ENCODE measurements at regions not wholly inside any gene's neighbourhood (a gene's known extent, or its start where the extent isn't known, plus 50 kb on each side); places are given as distances from the start of the nearest gene placed in this dataset.
"Not testable (repeated sequence)": the region's sequence is repeated elsewhere in the genome, so short reads cannot be mapped to it uniquely, and the experiment has no call there.

DNA sequence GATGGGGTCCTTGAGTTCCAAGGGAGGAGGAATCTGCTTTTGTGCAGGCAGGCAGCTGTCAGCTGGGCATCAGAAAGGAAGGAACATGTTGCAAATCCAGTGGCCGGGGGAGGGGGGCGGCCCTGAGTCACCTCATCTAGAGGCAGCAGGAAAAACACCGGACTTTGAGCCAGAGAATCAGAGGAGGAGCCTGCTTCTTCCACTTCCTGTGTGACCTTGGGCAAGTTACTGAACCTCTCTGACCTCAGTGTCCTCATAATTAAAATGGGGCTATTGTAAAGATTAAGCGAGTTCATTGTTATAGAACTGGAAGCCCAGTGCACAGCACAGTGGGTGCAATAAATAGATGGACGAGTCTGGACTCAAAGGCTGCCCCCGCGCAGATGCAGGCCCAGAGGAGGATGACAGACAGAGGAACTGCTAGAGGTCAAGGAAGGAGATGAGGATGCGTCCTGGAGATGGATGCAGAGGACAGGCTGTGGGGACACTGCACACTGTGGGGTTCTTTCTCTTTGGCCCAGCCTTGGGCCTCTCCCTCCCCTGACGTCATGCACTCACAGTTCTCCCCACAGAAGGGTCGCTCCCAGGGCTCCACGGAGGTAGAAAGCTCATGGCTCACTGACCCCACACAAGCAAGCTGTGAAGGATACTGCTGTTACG is 714.3 kb downstream of the MATN1 start:
- DNase-seq = no peak

DNA sequence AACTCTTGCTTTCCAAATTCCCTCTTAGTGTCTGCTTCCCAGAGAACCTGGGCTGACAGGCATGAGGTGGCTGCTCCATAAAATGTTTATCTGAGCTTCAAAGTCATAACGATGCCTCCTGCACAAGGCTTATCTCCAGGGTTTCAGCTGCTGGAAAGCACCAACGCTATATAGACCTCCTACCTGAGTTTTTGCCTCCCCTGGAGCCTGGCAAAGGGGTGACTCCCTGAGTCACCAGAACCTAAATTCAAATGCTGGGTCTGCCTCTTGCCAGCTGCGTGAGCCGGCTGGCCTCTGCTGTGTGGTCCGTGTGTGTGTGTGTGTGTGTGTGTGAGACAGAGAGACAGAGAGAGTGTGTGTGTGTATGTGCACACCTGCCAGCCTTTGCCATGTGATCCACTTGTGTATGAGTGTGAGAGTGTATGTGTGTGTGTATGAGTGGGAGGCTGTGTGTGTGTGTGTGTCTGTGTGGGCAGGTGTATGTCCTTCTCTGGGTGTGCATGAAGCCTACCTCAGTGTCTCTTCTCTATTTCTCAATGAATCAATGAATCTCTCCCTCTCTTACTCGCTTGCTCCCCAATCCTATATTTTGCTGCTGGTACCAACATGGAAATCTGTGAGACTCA is 714.9 kb downstream of the MATN1 start:
- no peak for DNase-seq

DNA sequence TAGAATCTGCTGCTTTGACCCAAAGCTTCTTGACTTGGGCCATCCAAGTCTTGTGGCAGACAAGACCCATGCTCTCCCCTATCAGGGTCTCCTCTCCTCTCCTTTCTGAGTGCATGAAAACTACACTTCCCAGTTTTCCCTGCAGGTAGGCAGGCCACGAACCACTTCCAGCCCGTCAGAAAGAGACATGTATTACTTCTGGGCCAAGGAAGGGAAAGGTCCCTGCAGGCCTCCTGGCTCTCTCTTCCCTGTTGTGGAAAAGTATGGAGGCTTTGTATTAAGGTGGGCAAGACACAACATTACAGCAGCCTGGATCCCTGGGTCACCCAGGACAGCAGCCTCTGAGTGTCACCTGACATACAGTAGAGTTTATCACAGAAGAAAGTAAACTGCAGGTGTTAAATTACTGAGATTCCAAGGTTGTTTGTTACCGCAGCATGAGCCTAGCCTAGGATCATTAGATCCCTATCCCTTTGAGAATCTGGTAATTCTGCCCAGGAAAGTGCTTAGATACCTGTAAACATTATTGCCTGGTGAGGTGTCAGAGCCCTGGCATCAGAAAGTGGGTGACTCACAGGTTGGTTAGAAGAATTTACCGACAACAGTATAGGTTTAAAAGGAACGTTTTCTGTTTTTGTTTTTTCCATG is 717.3 kb downstream of the MATN1 start:
- DNase-seq = no peak

DNA sequence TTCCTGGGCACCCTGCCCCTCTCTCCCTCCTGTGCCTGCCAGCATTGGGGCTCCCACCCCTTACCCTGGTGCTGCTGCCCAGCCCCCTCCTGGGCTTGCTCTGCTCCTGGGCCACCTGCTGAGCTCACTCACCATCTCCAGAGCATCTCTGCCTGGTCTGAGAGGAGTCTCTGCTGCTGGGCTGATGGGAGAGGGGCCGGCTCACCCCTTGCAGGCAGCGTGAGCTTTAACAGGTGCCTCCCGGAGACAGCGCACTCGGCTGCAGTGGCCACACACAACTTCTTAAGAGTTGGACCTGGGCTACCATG is 721.7 kb downstream of the MATN1 start:
- no peak for DNase-seq

DNA sequence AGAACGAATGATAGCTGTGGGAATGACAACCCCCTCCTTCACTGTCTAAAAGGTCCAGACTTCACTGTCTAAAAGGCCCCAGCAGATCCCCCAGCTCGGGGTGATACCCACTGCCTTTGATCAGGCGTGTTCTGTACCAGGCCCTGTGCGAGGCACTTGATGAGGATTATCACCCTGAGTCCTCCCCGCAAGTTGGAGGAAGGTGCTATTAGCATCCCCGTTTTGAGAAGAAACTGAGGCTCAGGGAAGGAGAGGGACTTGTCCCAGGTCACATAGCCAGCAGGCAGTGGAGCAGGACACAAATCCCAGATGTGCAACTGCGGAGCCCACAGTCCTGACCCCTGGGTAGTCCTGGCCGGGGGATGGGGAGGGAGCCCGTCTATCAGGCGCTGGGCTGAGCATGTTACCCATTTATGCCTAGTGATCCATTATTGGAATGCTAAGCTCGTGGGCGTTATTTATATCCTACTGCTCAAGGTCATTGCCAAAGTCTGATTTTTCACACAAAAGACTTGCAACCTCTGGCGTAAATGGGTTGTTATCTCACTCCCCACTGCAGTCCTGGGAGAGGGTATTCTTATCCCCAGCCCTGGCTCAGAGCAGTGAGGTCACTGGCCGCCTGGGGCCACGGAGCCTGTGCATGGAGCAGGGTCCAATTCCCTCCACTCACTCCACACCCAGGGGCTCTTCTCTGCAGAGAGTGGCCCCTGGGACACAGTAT is 722.2 kb downstream of the MATN1 start:
- DNase-seq = no peak

DNA sequence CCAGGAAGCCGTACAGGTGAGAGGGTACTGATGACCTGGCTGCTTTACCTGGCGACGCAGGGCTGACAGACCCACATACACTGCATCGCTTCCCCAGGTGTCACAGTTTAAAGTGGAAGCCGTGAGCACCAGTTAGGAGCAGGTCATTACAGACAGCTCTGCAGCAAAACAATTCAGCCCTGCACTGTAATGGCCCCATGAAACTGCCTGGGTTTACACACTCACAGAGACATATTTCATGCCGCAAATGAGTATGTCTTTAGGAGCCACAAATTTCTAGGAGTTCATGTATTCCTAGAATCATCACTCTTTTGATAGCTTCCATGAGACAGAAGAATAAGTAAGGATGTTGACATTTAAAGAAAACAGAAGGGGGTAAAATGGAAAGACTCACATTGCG is 723.1 kb downstream of the MATN1 start:
- DNase-seq = no peak

DNA sequence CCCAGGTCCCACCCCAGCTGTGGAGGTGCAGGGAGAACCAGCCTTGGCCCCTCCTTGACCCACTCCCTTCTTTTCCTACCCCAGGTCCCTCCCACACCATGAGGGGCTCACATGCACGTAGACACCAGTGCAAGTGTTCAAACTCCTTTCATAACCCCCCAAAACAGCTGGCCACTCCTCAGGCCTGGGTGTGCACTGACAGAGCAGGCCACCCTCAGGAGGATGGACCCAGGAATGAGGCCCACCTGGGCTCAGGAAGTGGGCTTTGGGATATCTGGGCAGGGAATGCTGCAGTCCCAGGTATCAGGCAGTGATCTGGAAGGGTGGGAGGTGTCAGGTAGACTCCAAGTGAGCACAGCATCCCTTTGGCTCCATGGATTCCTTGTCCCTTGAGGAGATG is 723.8 kb downstream of the MATN1 start:
- DNase-seq = no peak

DNA sequence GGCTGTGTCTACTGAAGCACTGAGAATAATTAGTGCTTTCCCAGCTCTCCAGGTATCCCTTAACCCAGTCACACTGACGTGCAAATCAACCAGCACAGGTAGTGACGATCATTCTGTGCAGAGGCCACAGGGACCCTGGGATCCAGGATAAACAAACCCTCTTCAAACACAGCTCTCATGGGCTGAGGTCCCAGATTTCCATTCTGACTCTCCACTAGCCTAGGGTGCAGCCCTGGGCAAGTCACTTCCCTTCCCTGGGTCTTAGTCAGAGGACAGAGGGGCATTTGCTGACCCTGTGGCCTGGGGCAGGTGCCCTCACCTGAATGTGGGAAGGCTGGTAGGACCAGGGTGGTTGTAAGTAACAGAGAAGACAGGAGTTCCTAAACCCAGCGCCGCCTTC is 724.7 kb downstream of the MATN1 start:
- no peak for DNase-seq

DNA sequence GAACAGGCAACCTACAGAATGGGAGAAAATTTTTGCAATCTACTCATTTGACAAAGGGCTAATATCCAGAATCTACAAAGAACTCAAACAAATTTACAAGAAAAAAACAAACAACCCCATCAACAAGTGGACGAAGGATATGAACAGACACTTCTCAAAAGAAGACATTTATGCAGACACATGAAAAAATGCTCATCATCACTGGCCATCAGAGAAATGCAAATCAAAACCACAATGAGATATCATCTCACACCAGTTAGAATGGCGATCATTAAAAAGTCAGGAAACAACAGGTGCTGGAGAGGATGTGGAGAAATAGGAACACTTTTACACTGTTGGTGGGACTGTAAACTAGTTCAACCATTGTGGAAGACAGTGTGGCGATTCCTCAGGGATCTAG is 725.6 kb downstream of the MATN1 start:
- not testable (repeated sequence) for DNase-seq

DNA sequence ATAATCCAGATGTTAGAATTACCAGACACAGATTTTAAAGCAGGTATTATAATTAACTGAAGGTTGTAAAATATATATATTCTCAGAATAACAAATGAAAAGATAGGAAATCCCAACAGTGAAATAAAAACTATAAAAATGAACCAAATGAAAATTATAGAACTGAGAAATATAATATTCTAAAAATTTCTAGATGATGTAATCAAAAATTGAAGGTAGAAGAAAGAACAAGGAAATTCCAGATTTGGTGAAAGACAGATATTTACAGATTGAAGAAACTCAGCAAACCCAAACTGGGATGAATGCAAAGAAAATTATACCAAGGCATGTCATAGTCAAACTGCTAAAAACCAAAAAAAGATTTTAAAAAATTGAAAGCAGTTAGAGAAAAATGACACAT is 729.4 kb downstream of the MATN1 start:
- DNase-seq = no peak

DNA sequence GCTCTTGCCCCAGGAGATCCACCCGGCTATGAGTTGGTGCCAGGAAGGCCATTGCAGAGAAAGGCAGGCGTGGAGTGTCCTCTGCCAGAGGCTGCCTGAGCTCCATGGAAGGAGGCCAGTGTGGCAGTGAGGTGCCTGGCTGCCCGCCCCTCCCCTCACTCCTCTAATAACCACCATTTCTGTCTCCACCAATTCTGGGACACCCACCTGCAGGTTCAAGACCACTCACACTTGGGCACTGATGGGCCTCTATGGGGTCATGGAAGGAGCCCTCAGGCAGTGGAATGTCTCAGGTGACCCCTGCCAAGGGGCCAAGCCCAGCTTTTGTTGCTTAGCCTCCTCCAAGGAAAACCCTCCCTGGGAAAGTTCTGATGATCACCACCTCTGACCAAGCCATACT is 731.6 kb downstream of the MATN1 start:
- DNase-seq = no peak

DNA sequence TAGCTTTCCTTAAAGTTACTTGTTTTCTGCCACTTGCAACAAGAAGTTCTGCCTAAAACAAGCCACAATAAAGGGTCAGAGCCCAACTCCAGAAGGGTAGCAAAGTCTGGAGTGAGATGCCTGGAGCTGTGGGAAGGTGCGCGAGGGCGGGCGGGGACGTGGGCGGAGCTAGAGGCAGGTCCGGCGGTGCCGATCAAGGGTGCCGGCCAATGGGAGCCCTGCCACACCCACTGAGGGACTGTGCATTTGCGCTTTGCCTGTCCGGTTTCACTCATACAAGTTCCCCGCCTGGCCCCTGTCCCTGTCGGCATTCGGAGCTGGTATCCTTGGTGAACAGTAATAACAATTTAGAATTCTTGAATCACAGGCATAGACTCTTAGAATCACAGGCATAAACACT is 732.4 kb downstream of the MATN1 start:
- DNase-seq = no peak

DNA sequence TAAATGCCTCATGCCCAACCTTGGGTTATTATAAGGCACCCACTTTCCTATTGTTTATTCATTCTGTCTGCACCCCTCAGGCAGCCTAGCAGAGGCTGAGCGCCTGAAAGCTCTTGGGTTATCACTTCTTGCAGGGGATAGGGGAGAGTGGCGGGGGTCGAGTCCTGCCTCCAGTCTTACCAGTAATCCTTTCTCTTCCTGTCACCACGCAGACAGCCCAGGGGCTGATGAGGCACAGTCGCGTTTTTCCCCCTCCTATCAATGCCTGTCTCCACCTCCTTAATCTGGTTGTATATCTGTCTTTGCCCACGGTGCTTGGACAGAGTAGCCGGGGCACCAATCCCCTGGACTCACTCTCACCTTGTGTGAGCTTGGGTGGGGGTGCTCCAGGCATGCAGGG is 733.1 kb downstream of the MATN1 start:
- DNase-seq = no peak

DNA sequence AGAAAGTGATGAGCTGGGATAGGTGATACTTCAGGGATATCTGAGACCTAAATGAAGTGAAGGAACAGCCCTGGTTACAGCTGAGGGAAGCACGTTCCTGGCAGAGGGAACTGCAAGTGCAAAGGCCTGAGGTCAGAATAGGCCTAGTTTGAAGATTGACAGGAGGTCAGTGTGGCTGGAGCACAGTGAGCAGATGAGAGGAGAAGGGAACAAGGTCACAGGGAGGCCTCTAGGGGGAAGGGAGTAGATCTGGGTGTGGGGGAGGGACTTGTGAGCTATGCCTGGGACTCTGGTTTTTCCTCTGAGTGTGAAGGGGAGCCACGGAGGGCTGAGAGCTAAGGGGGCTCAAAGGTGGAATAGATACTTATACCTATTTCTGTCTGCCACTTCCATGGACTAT is 736.4 kb downstream of the MATN1 start:
- no peak for DNase-seq

DNA sequence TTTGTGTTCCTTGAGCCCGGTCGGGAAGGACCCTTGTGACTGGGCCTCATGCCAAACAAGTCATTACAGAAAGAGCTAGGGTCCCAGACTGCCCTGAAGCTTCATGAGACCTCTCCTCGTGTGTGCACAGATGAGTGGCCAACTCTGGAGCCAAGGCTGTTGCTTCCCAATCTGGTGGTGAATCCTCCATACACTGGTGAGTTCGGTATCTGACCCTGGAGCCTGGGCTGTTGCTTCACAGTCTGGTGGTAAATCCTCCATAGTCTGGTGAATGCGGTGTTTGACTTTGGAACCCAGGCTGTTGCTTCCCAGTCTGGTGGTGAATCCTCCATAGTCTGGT is 737.8 kb downstream of the MATN1 start:
- DNase-seq = no peak

DNA sequence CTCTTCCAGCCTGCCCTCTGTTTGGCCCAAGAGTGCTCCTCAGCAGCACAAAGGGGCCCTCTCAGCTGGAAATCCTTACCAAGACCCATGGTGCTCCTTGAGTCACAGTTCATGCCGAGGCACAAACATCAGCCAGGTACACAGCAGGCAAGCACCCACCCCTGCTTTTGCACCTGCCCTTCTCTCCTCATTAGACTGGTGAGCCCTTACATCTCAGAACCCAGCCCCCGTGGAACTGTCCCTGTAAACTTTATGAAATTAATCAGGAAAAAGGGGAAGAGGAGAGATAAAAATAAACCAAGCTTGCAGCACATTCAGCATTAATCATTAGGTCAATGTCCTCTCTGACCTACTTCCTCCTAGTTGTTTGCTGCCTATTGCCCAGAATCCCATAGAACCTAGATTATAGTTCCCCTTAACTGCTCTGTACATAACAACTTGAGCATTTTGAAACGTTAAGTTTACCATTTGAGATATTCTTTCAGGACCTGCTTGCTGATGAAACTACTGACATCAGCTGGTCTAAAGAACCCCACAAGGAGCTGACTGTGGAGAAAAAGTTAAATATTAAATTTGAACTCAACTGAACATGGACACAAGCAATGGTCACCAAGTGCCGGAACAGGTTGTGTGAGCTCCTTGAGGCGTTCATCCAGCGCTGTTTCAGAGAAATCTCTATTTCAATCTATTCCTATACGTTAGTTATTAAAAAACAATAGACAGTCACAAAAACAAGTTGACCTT is 738.4 kb downstream of the MATN1 start:
- DNase-seq = no peak

DNA sequence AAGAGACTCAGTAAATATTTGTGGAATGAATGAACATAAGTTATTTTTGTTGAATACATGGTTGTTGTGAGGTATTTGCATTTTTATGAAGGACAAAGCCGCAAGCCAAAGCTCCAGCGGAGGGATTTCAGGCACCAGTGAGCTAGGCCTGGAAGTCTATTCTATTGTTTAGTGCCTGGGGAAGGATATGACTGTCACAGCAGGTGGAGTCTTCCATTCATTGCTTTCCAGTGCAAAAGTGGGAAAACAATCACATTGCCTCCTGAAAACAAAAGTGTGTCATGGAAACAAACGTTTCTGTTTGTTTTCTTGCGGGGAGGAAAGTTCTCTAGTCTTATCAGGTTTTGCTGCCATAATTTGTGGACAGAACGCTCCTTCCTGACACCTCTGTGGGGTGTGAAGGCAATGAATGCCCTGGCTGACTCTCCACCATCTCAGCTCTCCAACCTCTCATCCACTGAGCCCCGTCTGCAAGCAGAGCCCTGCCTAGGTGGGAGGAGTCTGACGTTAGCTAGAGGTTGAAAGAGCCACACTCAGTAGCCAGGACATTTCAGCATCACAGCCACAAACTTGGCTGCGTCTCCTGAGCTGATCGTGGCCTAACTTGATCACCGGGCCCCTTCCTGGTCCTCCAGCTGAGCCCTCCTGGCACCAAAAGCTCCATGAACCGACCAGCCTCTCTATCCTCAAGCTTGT is 739.1 kb downstream of the MATN1 start:
- DNase-seq = no peak

DNA sequence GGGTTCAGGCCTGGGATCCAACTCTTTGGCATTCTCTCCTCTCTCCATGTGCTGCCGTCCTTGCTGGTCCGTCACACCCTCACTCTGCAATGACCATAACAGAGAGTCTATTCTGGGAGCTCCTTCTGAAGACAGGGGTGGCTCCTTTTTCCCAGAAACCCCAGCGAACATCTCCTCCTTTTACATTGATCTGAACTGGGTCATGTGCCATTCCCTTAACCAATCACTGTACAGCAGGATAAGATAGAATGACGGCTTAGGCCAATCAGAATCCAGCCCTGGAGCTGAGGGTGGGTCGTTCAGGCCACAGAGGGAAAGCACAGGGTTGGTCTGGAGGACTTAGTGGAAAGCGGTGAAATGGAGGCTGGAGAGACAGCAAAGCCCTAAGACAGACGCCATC is 740.1 kb downstream of the MATN1 start:
- no peak for DNase-seq

DNA sequence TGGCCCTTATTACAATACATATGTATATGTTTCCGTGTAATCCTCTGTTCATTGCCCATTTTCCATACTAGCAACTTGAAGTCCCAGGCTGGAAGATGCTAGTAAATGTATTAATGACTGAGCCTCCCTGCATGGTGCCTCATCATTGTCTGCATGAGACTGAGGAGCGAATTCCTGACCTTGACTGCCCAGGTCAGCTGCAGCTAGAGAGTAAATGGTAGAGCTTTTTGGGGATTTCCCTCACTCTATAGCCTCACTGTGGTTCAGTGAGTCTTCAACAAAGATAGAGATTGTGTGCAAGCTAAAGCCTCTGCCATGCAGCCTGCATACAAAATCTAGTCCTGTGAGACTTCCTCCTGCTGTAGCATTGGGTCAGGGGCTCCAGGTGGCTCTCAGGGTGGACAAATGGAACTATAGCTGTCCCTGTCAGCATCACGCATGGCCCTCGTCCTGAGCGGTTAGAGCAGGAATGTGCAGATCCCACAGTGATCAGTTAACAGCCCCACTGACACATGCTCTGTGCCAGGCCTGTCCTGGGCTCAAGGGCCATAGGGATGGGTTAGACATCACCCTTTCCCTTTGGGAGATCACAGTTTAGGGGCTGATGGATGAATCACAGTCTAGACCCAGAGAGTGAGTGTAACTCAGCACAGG is 741.7 kb downstream of the MATN1 start:
- DNase-seq = no peak

DNA sequence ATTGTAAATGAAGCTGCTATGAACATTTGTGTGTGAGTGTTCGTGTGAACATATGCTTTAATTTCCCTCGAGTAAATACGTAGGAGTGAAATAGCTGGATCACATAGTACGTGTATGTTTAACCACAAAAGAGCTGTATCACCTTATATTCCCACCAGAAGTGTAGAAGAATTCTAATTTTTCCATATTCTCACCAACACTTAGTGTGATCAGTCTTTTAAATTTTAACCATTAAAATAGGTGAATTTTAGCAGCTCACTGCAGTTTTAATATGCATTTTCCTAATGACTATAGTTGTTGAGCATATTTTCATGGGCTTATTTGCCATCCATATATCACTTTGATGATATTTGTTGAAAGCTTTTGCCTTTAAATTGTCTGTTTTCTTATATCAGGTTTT is 741.2 kb downstream of the PTPRU start:
- no peak for DNase-seq

DNA sequence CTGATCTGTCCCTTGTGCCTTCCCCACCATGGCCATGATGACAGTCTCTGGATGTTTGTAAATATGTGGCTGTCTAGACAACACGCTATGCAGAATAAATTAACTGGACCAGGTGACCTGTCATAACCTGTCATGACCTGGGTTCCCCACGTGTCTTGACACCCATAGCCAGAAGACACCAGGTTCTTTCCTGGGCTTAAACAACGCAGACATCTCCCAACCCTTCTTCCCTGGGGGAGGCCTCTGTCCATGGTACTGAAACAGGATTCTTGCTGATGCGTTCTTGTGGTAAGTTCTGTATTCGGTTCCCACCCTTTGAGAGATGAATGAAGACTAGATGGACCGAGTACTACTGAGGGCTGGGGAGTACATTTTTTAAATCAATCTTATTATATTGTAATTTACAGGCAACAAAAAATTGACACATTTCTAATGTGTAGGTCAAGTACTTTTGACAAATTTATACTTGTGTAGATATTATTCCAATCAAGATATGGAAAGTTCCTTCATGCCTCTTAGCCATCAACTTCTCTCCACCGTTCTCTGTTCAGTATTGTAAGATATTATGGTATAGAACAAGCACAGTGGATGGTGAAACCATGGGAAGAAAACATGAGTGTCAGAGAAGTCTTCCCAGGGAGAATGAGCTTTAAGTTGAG is 738.8 kb downstream of the PTPRU start:
- no peak for DNase-seq

DNA sequence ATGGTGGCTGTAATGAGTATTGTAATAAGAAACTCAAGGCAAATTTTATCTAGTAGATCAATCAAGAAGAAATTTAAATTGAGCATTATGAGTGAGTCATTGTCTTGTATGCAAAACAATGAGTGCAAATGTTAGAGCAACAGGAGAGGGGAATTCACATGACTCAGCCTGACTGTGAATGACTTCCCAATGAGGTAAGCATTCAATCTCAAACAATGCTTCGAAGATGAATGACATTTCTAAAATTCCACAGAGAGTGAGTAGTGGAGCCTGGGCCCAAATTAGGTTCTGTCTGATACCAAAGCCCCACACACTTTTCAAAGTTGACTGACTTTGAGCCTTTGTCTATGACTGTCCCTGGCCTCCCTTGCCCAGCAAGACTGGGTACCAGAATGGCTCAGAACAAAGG is 738.0 kb downstream of the PTPRU start:
- no peak for DNase-seq

Data from NCI-H1694 (cell line).